Motor neuron (in vitro differentiated cells): ENCODE measurements at regions not wholly inside any gene's neighbourhood (a gene's known extent, or its start where the extent isn't known, plus 50 kb on each side); places are given as distances from the start of the nearest gene placed in this dataset.
A peak's percentile ranks its signal among the peaks of the same experiment; 100 is the strongest.
"Not testable (repeated sequence)": the region's sequence is repeated elsewhere in the genome, so short reads cannot be mapped to it uniquely, and the experiment has no call there.

Source experiments
- ATAC-seq, 8 experiments: fragments of 200-7000 bp; cut with Tn5 transposase; replicated peaks in 6 of 8; 2 replicates each; pipeline ENCODE4 v1.8.0; 2021; ENCODE audit warnings: mild to moderate bottlenecking in 8 of 8, moderate library complexity in 8 of 8
- H3K27ac ChIP-seq, 2 donors: fragments of 250-450 bp; sonication (Bioruptor Pico); 2 replicates each; pipeline ENCODE4 v1.9.0; 2021; ENCODE audit warnings: antibody characterized with exemption in 2 of 2, mild to moderate bottlenecking in 2 of 2, moderate library complexity in 1 of 2
- H3K4me1 ChIP-seq, 2 donors: fragments of 250-450 bp; sonication (Bioruptor Pico); replicated peaks in 1 of 2; 2 replicates each; pipeline ENCODE4 v1.6.1; 2021; ENCODE audit warnings: antibody characterized with exemption in 2 of 2, mild to moderate bottlenecking in 2 of 2, moderate library complexity in 1 of 2
- H3K4me3 ChIP-seq, 5 donors: fragments of 250-450 bp; sonication (Bioruptor Pico); 2 replicates each; pipeline ENCODE4 v1.9.0; 2021; ENCODE audit warnings: antibody characterized with exemption in 5 of 5, mild to moderate bottlenecking in 5 of 5, moderate library complexity in 4 of 5
- WGBS, 10 experiments: fragments of 450-650 bp; shearing (Covaris generic); methylation state at CpG; one replicate each; pipeline ENCODE4 v1.0.0; 2022; 5-methylcytosine and 5-hydroxymethylcytosine counted together
- in situ Hi-C, 9 experiments: fragments of 400-800 bp; cut with MboI; loops; one replicate each; pipeline ENCODE4 v1.15.0; 2021; ENCODE audit warnings: low sequenced_read_pairs in 9 of 9, low pct_unique_long_range_greater_than_20kb in 2 of 9; ENCODE audit not compliant: unreplicated experiment in 9 of 9

GRCh38 chr2:87648815-87649214 is 99.1 kb upstream of the PLGLB2 start:
- H3K4me1 ChIP-seq, in situ Hi-C loops, ATAC-seq, H3K4me3 ChIP-seq, H3K27ac ChIP-seq: not testable (repeated sequence)
- WGBS, 10 experiments = no CpG with 5 or more reads among the region's 3 CpGs

- H3K4me3 ChIP-seq, in situ Hi-C loops, H3K4me1 ChIP-seq, H3K27ac ChIP-seq: not testable (repeated sequence)
- no CpG with 5 or more reads among the region's 3 CpGs for WGBS, 10 experiments
- peak in 2 of 8 experiments; percentile 46 to 52 for ATAC-seq
Measured at GRCh38 chr2:87649871-87650270, 98.0 kb upstream of the PLGLB2 start.

GRCh38 chr2:87650837-87651236 is 97.0 kb upstream of the PLGLB2 start:
- H3K4me1 ChIP-seq, ATAC-seq, in situ Hi-C loops, H3K4me3 ChIP-seq, H3K27ac ChIP-seq: not testable (repeated sequence)
- no CpG with 5 or more reads among the region's 2 CpGs for WGBS, 10 experiments

- H3K27ac ChIP-seq, ATAC-seq, H3K4me3 ChIP-seq, in situ Hi-C loops, H3K4me1 ChIP-seq: not testable (repeated sequence)
- no CpG with 5 or more reads among the region's 2 CpGs for WGBS, 10 experiments
Measured at GRCh38 chr2:87651589-87651988, 96.3 kb upstream of the PLGLB2 start.

- ATAC-seq, H3K4me1 ChIP-seq, in situ Hi-C loops, H3K4me3 ChIP-seq, H3K27ac ChIP-seq: not testable (repeated sequence)
Measured at GRCh38 chr2:87653373-87653772, 94.5 kb upstream of the PLGLB2 start.

- WGBS, 10 experiments = no CpG with 5 or more reads among the region's 7 CpGs
Measured at GRCh38 chr2:87654136-87654814, 93.6 kb upstream of the PLGLB2 start.

GRCh38 chr2:87657915-87658314 is 90.0 kb upstream of the PLGLB2 start:
- H3K27ac ChIP-seq, in situ Hi-C loops, ATAC-seq, H3K4me3 ChIP-seq, H3K4me1 ChIP-seq: not testable (repeated sequence)
- no CpG with 5 or more reads among the region's 2 CpGs for WGBS, 10 experiments

More at GRCh38 chr2:87654136-87654814, 93.6 kb upstream of the PLGLB2 start:
- peak; percentile 81 to 96 (median 89) for ATAC-seq
- in situ Hi-C loops, H3K4me3 ChIP-seq, H3K27ac ChIP-seq, H3K4me1 ChIP-seq: not testable (repeated sequence)

GRCh38 chr2:87658357-87658756 is 89.5 kb upstream of the PLGLB2 start:
- H3K27ac ChIP-seq, H3K4me1 ChIP-seq, in situ Hi-C loops, ATAC-seq, H3K4me3 ChIP-seq: not testable (repeated sequence)
- WGBS, 10 experiments = no CpG with 5 or more reads among the region's 7 CpGs

GRCh38 chr2:87658976-87659375 is 88.9 kb upstream of the PLGLB2 start:
- H3K4me3 ChIP-seq, H3K27ac ChIP-seq, in situ Hi-C loops, H3K4me1 ChIP-seq: not testable (repeated sequence)
- WGBS, 10 experiments = no CpG with 5 or more reads among the region's 6 CpGs
- peak in 2 of 8 experiments; percentile 20 to 58 for ATAC-seq

GRCh38 chr2:87660164-87660563 is 87.7 kb upstream of the PLGLB2 start:
- H3K4me3 ChIP-seq, H3K4me1 ChIP-seq, H3K27ac ChIP-seq, in situ Hi-C loops: not testable (repeated sequence)
- ATAC-seq = peak in 3 of 8 experiments; percentile 88 to 94 (median 91)
- no CpG with 5 or more reads among the region's 10 CpGs for WGBS, 10 experiments

GRCh38 chr2:87662316-87663290 is 85.3 kb upstream of the PLGLB2 start:
- H3K4me1 ChIP-seq, ATAC-seq, H3K4me3 ChIP-seq, in situ Hi-C loops, H3K27ac ChIP-seq: not testable (repeated sequence)
- no CpG with 5 or more reads among the region's 10 CpGs for WGBS, 10 experiments

- H3K4me1 ChIP-seq, in situ Hi-C loops, ATAC-seq, H3K27ac ChIP-seq, H3K4me3 ChIP-seq: not testable (repeated sequence)
Measured at GRCh38 chr2:87663347-87663746, 84.5 kb upstream of the PLGLB2 start.

GRCh38 chr2:87667027-87667426 is 80.9 kb upstream of the PLGLB2 start:
- H3K4me3 ChIP-seq, H3K27ac ChIP-seq, ATAC-seq, H3K4me1 ChIP-seq, in situ Hi-C loops: not testable (repeated sequence)

- ATAC-seq, H3K4me1 ChIP-seq, H3K27ac ChIP-seq, in situ Hi-C loops, H3K4me3 ChIP-seq: not testable (repeated sequence)
- WGBS, 10 experiments = no CpG with 5 or more reads among the region's 5 CpGs
Measured at GRCh38 chr2:87668361-87668760, 79.5 kb upstream of the PLGLB2 start.
